WI38 (cell line): ENCODE measurements at regions not wholly inside any gene's neighbourhood (a gene's known extent, or its start where the extent isn't known, plus 50 kb on each side); places are given as distances from the start of the nearest gene placed in this dataset.

Experiments
- H3K4me3 ChIP-seq: 2 replicates; pipeline ENCODE4 v1.5.1; 2011; ENCODE audit warnings: low read depth, mild to moderate bottlenecking, control low read depth, low read length
- CTCF ChIP-seq: IDR thresholded peaks from 2 replicates; pipeline ENCODE4 v1.5.1; 2012; ENCODE audit warnings: low read depth, mild to moderate bottlenecking, control low read depth, low read length

- no peak for TF ChIP-seq CTCF
These were observed 299.9 kb upstream of the PROX1 start for GRCh38 chr1:213687832-213688231.

GRCh38 chr1:213688655-213689054 is 299.1 kb upstream of the PROX1 start:
- no peak overlapping the region for H3K4me3 ChIP-seq
- TF ChIP-seq CTCF, result no peak

More at GRCh38 chr1:213687832-213688231, 299.9 kb upstream of the PROX1 start:
- H3K4me3 ChIP-seq, result no peak overlapping the region

GRCh38 chr1:213689260-213689659 is 298.5 kb upstream of the PROX1 start:
- H3K4me3 ChIP-seq, result no peak overlapping the region
- TF ChIP-seq CTCF, result no peak

- TF ChIP-seq CTCF, result no peak
- H3K4me3 ChIP-seq, result no peak overlapping the region
These were observed 297.3 kb upstream of the PROX1 start for GRCh38 chr1:213690341-213690917.

- no peak for TF ChIP-seq CTCF
- H3K4me3 ChIP-seq, result no peak overlapping the region
These were observed 295.5 kb upstream of the PROX1 start for GRCh38 chr1:213692321-213692720.

- TF ChIP-seq CTCF, result no peak
- H3K4me3 ChIP-seq, result no peak overlapping the region
These were observed 293.9 kb upstream of the PROX1 start for GRCh38 chr1:213693864-213694263.

- no peak for TF ChIP-seq CTCF
These were observed 290.5 kb upstream of the PROX1 start for GRCh38 chr1:213697192-213697802.

More at GRCh38 chr1:213697192-213697802, 290.5 kb upstream of the PROX1 start:
- no peak overlapping the region for H3K4me3 ChIP-seq
